Lower lobe of right lung (tissue), 2 donors: ENCODE measurements at regions not wholly inside any gene's neighbourhood (a gene's known extent, or its start where the extent isn't known, plus 50 kb on each side); places are given as distances from the start of the nearest gene placed in this dataset.

Experiments used
- ATAC-seq, 2 donors: fragments of 200-7000 bp; cut with Tn5 transposase; one replicate each; pipeline ENCODE4 v1.9.1; 2020 to 2022; ENCODE audit warnings: mild to moderate bottlenecking in 2 of 2, moderate library complexity in 2 of 2
- DNase-seq: peaks from one replicate; pipeline ENCODE4 v3.0.0-alpha.2; 2020
- H3K27ac ChIP-seq: fragments of 200-600 bp; one replicate; pipeline ENCODE4 v1.8.0; 2022
- H3K27me3 ChIP-seq: fragments of 200-600 bp; one replicate; pipeline ENCODE4 v1.8.0; 2022; ENCODE audit warnings: low read depth
- H3K36me3 ChIP-seq: fragments of 200-600 bp; one replicate; pipeline ENCODE4 v1.8.0; 2022; ENCODE audit warnings: mild to moderate bottlenecking
- H3K4me1 ChIP-seq: fragments of 200-600 bp; one replicate; pipeline ENCODE4 v1.8.0; 2022
- H3K4me3 ChIP-seq: fragments of 200-600 bp; one replicate; pipeline ENCODE4 v1.8.0; 2022; ENCODE audit warnings: mild to moderate bottlenecking
- H3K9me3 ChIP-seq: fragments of 200-600 bp; one replicate; pipeline ENCODE4 v1.8.0; 2022
- CTCF ChIP-seq: fragments of 200-600 bp; IDR thresholded peaks from one replicate; pipeline ENCODE4 v1.8.0; 2022; ENCODE audit warnings: antibody characterized with exemption, mild to moderate bottlenecking
- intact Hi-C: fragments of 100-400 bp; cut with DNase I; formaldehyde crosslinking; loops from one replicate; pipeline ENCODE4 v1.11.0; 2022
- donor health status: DM: no; HTN: yes; CAD: no; lungs with severe emphysema.

GRCh38 chr3:194023501-194024280 lies 112.3 kb upstream of the HES1 start:
- intact Hi-C loops = no loop called here
- H3K4me3 ChIP-seq = no peak overlapping the region
- H3K4me1 ChIP-seq = no peaks in the 10 kb centered on the region
- H3K27ac ChIP-seq = no peak overlapping the region
- H3K9me3 ChIP-seq = no peaks in the 10 kb centered on the region
- TF ChIP-seq CTCF = no peak
- DNase-seq (no peak), ATAC-seq (no peak)
- no peaks in the 10 kb centered on the region for H3K27me3 ChIP-seq
- no peaks in the 10 kb centered on the region for H3K36me3 ChIP-seq

DNA sequence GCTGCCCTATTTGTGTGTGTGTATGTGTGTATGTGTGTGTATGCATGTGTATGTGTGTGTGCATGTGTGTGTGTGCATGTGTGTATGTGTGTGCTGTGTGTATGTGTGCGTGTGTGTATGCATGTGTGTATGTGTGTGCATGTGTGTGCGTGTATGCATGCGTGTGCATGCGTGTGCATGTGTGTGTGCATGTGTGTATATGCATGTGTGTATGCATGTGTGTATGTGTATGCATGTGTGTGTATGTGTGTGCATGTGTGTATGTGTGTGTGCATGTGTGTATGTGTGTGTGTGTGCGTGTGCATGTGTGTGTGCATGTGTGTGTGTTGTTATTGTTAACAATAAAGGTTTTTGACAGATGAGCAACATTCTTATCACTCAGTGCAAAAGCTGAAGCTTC lies 110.8 kb upstream of the HES1 start:
- H3K27ac ChIP-seq = no peak overlapping the region
- no peaks in the 10 kb centered on the region for H3K36me3 ChIP-seq
- intact Hi-C loops = no loop called here
- no peaks in the 10 kb centered on the region for H3K9me3 ChIP-seq
- H3K27me3 ChIP-seq = no peaks in the 10 kb centered on the region
- H3K4me3 ChIP-seq = no peak overlapping the region
- no peak for ATAC-seq
- no peak for DNase-seq
- no peaks in the 10 kb centered on the region for H3K4me1 ChIP-seq
- no peak for TF ChIP-seq CTCF

DNA sequence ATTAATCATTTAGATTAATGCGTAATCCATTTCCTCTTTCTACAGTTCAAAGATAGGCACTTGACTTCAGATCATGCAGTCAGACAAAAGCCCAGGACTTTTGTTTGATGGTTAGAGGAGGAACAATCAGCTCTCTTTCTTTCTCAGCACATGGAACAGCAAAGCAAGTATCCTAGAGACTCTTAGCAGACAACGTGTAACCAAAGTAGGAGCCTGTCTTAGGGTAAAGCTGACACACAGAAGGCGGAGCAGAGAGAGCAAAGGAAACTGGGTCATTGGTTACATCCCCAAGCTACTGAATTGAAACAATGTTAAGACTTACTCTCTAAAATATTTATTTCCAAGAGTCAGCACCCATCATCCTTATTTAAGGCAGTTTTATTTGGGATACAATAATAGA lies 110.0 kb upstream of the HES1 start:
- no peak for ATAC-seq
- no peaks in the 10 kb centered on the region for H3K9me3 ChIP-seq
- no peak for DNase-seq
- H3K4me1 ChIP-seq = no peaks in the 10 kb centered on the region
- no peaks in the 10 kb centered on the region for H3K27me3 ChIP-seq
- H3K36me3 ChIP-seq = no peaks in the 10 kb centered on the region
- intact Hi-C loops = no loop called here
- H3K27ac ChIP-seq = no peak overlapping the region
- H3K4me3 ChIP-seq = no peak overlapping the region
- no peak for TF ChIP-seq CTCF

DNA sequence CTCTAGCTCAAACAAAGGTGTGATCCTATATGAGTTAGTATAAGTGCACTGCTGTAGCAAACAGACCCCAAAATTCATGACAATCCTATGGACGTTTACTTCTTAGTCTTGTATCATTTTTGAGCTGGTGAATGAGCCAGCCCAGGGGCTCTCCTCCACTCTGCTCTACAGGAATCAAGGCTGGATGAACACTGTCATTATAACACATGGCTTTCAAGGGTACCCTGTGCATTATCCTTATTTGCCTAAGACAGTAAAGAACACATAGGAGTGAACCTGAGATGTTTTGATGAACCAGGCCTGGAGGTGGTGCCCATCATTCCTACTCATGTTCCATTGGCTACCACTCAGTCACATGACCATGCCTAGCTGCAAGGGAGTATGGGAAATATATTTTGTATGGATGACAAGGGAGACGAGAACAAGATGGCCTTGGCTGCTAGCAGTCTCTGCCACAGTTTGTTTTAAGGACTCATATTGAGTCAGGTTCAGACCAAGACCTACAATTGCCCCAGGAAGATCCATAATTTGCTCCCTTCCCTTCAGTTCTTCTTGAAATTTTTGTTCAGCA lies 107.4 kb upstream of the HES1 start:
- Histone ChIP-seq H3K4me3 (no peak overlapping the region), H3K4me1 (no peaks in the 10 kb centered on the region), H3K27me3 (no peaks in the 10 kb centered on the region), H3K9me3 (no peaks in the 10 kb centered on the region), H3K27ac (no peak overlapping the region), H3K36me3 (no peaks in the 10 kb centered on the region)
- intact Hi-C loops = no loop called here
- no peak for TF ChIP-seq CTCF
- ATAC-seq (no peak), DNase-seq (no peak)

DNA sequence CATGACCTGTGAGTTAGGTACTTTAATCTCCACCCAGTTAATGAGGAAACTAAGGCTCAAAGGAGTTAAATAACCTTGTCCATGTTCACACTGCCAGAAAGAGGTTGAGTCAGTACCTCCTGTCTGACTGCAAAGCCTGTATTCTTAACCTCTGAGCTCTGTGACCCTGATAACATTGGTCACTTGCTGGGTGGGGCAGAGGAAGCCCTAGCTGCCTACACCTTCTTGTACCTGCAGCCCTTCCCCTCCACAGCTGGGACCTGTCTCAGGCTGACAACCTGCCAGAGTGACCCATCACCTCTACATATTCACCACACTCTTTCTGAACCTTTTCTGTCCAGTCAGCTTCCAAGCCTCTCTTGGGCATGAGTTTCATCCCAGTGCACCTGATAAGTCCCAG lies 106.1 kb upstream of the HES1 start:
- no peak for TF ChIP-seq CTCF
- Histone ChIP-seq H3K9me3 (no peaks in the 10 kb centered on the region), H3K36me3 (no peaks in the 10 kb centered on the region), H3K27me3 (no peaks in the 10 kb centered on the region), H3K27ac (no peak overlapping the region), H3K4me3 (no peak overlapping the region), H3K4me1 (no peaks in the 10 kb centered on the region)
- ATAC-seq (no peak), DNase-seq (no peak)
- intact Hi-C loops = no loop called here
